ENCODE measurements at regions not wholly inside any gene's neighbourhood (a gene's known extent, or its start where the extent isn't known, plus 50 kb on each side); places are given as distances from the start of the nearest gene placed in this dataset.

DNA sequence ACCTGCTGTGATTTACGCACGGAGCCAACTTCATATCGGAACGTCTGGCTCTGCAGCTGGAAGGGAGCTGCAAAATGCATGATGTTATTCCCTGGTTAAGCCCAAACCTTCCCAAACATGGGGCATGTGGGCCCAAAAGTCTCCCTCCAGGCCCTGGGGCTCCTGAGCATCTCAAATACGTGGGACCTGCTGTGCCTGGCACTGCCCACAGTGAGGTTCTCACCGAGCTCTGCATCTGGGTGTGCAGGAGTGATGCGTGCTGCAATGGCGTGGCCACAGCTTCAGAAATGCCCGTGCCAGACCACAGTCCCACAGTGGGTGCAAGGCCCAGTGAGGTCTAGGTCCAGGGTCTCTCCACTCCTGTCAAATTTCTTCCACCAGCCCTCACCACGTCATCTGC is 503.3 kb downstream of the EIPR1 start:
- H3K4me3 ChIP-seq, result no peak overlapping the region
- H3K4me1 ChIP-seq, result no peaks in the 10 kb centered on the region
- peaks cover 0 to 6% (median 1%) of the 10 kb centered on the region in 4 donors for H3K9me3 ChIP-seq
- no peak overlapping the region for H3K27ac ChIP-seq (replicated peaks in 1 of 4)
- no peaks in the 10 kb centered on the region for H3K36me3 ChIP-seq
- H3K27me3 ChIP-seq, result no peaks in the 10 kb centered on the region
- intact Hi-C loops (cut with DNase I), result no loop called here
- DNase-seq (ENCODE audit: extremely low spot score), result no peak
- no peak for TF ChIP-seq POLR2A (IDR thresholded peaks at IDR 0.05; ENCODE audit: low read depth)
- TF ChIP-seq CTCF (IDR thresholded peaks at IDR 0.05), result no peak
- TF ChIP-seq EP300 (IDR thresholded peaks at IDR 0.05), result no peak
- no peak for TF ChIP-seq POLR2AphosphoS5 (IDR thresholded peaks at IDR 0.05)
- 91% methylated on average over 10 of the region's 10 CpGs for WGBS

DNA sequence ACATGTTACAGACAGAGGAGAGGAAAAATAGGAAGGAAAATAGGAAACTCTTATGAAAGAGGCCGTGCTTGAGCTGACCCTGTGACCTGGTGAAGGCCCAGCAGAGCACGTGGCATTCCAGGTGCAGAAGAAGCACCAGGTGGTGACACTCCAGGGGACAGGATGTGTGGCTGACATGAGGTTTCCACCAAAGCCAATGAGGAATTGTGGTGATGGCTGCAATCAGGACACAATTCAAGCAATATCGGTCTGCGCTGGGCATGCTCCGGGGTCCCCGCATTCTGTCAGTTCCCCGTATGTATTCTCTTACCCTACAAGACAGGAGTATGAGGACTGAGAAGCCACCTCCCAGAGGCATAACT is 504.2 kb downstream of the EIPR1 start:
- H3K27ac ChIP-seq (replicated peaks in 1 of 4), result no peak overlapping the region
- H3K9me3 ChIP-seq, result peaks cover 0 to 6% (median 1%) of the 10 kb centered on the region in 4 donors
- H3K4me3 ChIP-seq, result no peak overlapping the region
- no peaks in the 10 kb centered on the region for H3K4me1 ChIP-seq
- TF ChIP-seq POLR2AphosphoS5 (IDR thresholded peaks at IDR 0.05), result no peak
- TF ChIP-seq CTCF (IDR thresholded peaks at IDR 0.05), result no peak
- TF ChIP-seq POLR2A (IDR thresholded peaks at IDR 0.05; ENCODE audit: low read depth), result no peak
- TF ChIP-seq EP300 (IDR thresholded peaks at IDR 0.05), result no peak
- no peak for DNase-seq (ENCODE audit: extremely low spot score)
- 86% methylated on average over 7 of the region's 7 CpGs for WGBS
- intact Hi-C loops (cut with DNase I), result no loop called here
- H3K36me3 ChIP-seq, result no peaks in the 10 kb centered on the region
- H3K27me3 ChIP-seq, result peaks cover 0 to 4% (median 0%) of the 10 kb centered on the region in 4 donors

DNA sequence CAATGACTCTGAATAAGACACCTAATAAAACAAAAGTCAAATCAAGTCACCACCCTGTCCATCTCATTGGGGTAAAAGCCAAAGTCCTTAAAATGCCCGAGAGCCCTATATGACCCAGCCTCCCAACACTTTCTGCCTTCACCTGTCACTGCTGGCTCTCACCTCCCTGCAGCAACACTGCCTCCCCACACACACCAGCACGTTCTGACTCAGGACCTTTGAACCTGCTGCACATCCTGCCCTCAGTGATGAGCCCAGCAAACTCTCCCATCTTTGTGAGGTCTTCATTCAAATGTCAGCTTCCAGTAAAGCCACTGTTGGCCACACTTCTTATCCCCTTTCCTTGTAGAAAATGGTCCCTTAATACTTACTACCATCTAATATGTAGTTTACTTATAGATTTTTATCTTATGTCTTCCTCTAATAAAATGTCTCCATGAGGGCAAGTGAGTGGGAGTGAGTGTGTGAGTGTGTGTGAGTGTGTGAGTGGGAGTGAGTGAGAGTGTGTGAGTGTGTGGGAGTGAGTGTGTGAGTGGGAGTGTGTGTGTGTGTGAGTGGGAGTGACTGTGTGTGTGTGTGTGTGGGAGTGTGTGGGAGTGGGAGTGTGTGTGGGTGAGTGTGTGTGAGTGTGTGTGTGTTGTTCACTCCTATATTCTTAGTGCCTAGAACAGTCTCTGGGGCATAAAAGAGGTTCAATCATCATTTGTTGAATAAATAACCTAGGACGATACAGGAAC is 504.7 kb downstream of the EIPR1 start:
- intact Hi-C loops (cut with DNase I), result no loop called here
- TF ChIP-seq POLR2A (IDR thresholded peaks at IDR 0.05; ENCODE audit: low read depth) (no peak), CTCF (IDR thresholded peaks at IDR 0.05) (no peak), EP300 (IDR thresholded peaks at IDR 0.05) (no peak)
- Histone ChIP-seq H3K27me3 (peaks cover 0 to 7% (median 0%) of the 10 kb centered on the region in 4 donors), H3K27ac (replicated peaks in 1 of 4) (no peak overlapping the region), H3K4me1 (no peaks in the 10 kb centered on the region), H3K4me3 (no peak overlapping the region), H3K36me3 (no peaks in the 10 kb centered on the region), H3K9me3 (peaks cover 0 to under 1% (median 0%) of the 10 kb centered on the region in 4 donors)
- no peak for DNase-seq (ENCODE audit: extremely low spot score)
- 83% methylated on average over 3 of the region's 3 CpGs for WGBS

GRCh38 chr2:2872309-2872617 is 505.4 kb downstream of the EIPR1 start:
- no peaks in the 10 kb centered on the region for H3K4me1 ChIP-seq
- H3K9me3 ChIP-seq, result no peaks in the 10 kb centered on the region
- WGBS, result 80% methylated on average over 15 of the region's 15 CpGs
- no peak for DNase-seq (ENCODE audit: extremely low spot score)
- intact Hi-C loops (cut with DNase I), result no loop called here
- peaks cover 0 to 7% (median 0%) of the 10 kb centered on the region in 4 donors for H3K27me3 ChIP-seq
- no peak overlapping the region for H3K27ac ChIP-seq (replicated peaks in 1 of 4)
- no peaks in the 10 kb centered on the region for H3K36me3 ChIP-seq
- no peak overlapping the region for H3K4me3 ChIP-seq
- TF ChIP-seq POLR2AphosphoS5 (IDR thresholded peaks at IDR 0.05) (no peak), CTCF (IDR thresholded peaks at IDR 0.05) (no peak), POLR2A (IDR thresholded peaks at IDR 0.05; ENCODE audit: low read depth) (no peak), EP300 (IDR thresholded peaks at IDR 0.05) (no peak)
